ENCODE measurements at regions not wholly inside any gene's neighbourhood (a gene's known extent, or its start where the extent isn't known, plus 50 kb on each side); places are given as distances from the start of the nearest gene placed in this dataset.
"Not testable (repeated sequence)": the region's sequence is repeated elsewhere in the genome, so short reads cannot be mapped to it uniquely, and the experiment has no call there.

- H3K4me3 ChIP-seq (ENCODE audit: low read depth, low read length) = no peak overlapping the region
- TF ChIP-seq CTCF (IDR thresholded peaks at IDR 0.05; ENCODE audit: insufficient read depth, low read depth, low read length) = no peak
- ChIA-PET POLR2A (no interaction called here), CTCF (no interaction called here)
- H3K27me3 ChIP-seq (ENCODE audit: control insufficient read depth, insufficient read depth, low read length) = no peaks in the 10 kb centered on the region
- no peak for DNase-seq (ENCODE audit: low read depth)
- no peaks in the 10 kb centered on the region for H3K36me3 ChIP-seq (ENCODE audit: control insufficient read depth, insufficient read depth, low read length)
Measured at GRCh38 chr5:121640298-121640697, 211.4 kb upstream of the FTMT start.

GRCh38 chr5:121658221-121658620, 193.5 kb upstream of the FTMT start:
- ChIA-PET POLR2A (no interaction called here), CTCF (interaction anchor here (0.5 kb wide), 1 partner anchor 231 kb away, joined by 3 read pairs; no protein-coding TSS in a partner anchor)
- Histone ChIP-seq H3K36me3 (ENCODE audit: control insufficient read depth, insufficient read depth, low read length) (no peaks in the 10 kb centered on the region), H3K27me3 (ENCODE audit: control insufficient read depth, insufficient read depth, low read length) (no peaks in the 10 kb centered on the region), H3K4me3 (ENCODE audit: low read depth, low read length) (no peak overlapping the region)
- no peak for TF ChIP-seq CTCF (IDR thresholded peaks at IDR 0.05; ENCODE audit: insufficient read depth, low read depth, low read length)
- DNase-seq (ENCODE audit: low read depth) = no peak

GRCh38 chr5:121660142-121660541, 191.5 kb upstream of the FTMT start:
- H3K27me3 ChIP-seq (ENCODE audit: control insufficient read depth, insufficient read depth, low read length) = no peaks in the 10 kb centered on the region
- DNase-seq (ENCODE audit: low read depth) = no peak
- ChIA-PET CTCF (no interaction called here), POLR2A (no interaction called here)
- H3K36me3 ChIP-seq (ENCODE audit: control insufficient read depth, insufficient read depth, low read length) = no peaks in the 10 kb centered on the region
- no peak for TF ChIP-seq CTCF (IDR thresholded peaks at IDR 0.05; ENCODE audit: insufficient read depth, low read depth, low read length)
- H3K4me3 ChIP-seq (ENCODE audit: low read depth, low read length) = no peak overlapping the region

- POLR2A ChIA-PET; H3K4me3 ChIP-seq (ENCODE audit: low read depth, low read length); H3K36me3 ChIP-seq (ENCODE audit: control insufficient read depth, insufficient read depth, low read length); H3K27me3 ChIP-seq (ENCODE audit: control insufficient read depth, insufficient read depth, low read length); CTCF ChIA-PET; DNase-seq (ENCODE audit: low read depth): not testable (repeated sequence)
Measured at GRCh38 chr5:121665542-121665941, 186.1 kb upstream of the FTMT start.

- no peak for DNase-seq (ENCODE audit: low read depth)
- Histone ChIP-seq H3K27me3 (ENCODE audit: control insufficient read depth, insufficient read depth, low read length) (no peaks in the 10 kb centered on the region), H3K36me3 (ENCODE audit: control insufficient read depth, insufficient read depth, low read length) (no peaks in the 10 kb centered on the region), H3K4me3 (ENCODE audit: low read depth, low read length) (no peak overlapping the region)
- ChIA-PET CTCF (no interaction called here), POLR2A (no interaction called here)
- TF ChIP-seq CTCF (IDR thresholded peaks at IDR 0.05; ENCODE audit: insufficient read depth, low read depth, low read length) = no peak
Measured at GRCh38 chr5:121667292-121667691, 184.4 kb upstream of the FTMT start.

- ChIA-PET POLR2A (no interaction called here), CTCF (no interaction called here)
Measured at GRCh38 chr5:121668635-121669034, 183.0 kb upstream of the FTMT start.

More at GRCh38 chr5:121668635-121669034, 183.0 kb upstream of the FTMT start:
- H3K36me3 ChIP-seq (ENCODE audit: control insufficient read depth, insufficient read depth, low read length) = no peaks in the 10 kb centered on the region
- H3K27me3 ChIP-seq (ENCODE audit: control insufficient read depth, insufficient read depth, low read length) = no peaks in the 10 kb centered on the region
- DNase-seq (ENCODE audit: low read depth) = no peak
- TF ChIP-seq CTCF (IDR thresholded peaks at IDR 0.05; ENCODE audit: insufficient read depth, low read depth, low read length) = no peak
- H3K4me3 ChIP-seq (ENCODE audit: low read depth, low read length) = no peak overlapping the region
